HL-60 (cell line): ENCODE measurements at regions not wholly inside any gene's neighbourhood (a gene's known extent, or its start where the extent isn't known, plus 50 kb on each side); places are given as distances from the start of the nearest gene placed in this dataset.

Experiments
- DNase-seq, 2 experiments: peaks; one replicate each; pipeline ENCODE4 v3.0.0-alpha.2; 2010 to 2020; ENCODE audit warnings: low read depth in 1 of 2, low spot score in 1 of 2
- H3K27ac ChIP-seq: fragments of 250-450 bp; sonication (Bioruptor Pico); replicated peaks from 2 replicates; pipeline ENCODE4 v1.5.1; 2020; ENCODE audit warnings: mild to moderate bottlenecking, moderate library complexity
- H3K27me3 ChIP-seq: fragments of 250-450 bp; sonication (Bioruptor Pico); 2 replicates; pipeline ENCODE4 v1.5.1; 2021; ENCODE audit warnings: mild to moderate bottlenecking, moderate library complexity; ENCODE audit not compliant: insufficient read depth, poor library complexity, severe bottlenecking
- H3K4me3 ChIP-seq: replicated peaks from 2 replicates; pipeline ENCODE4 v1.5.1; 2011; ENCODE audit warnings: mild to moderate bottlenecking, control low read depth, low read length; ENCODE audit not compliant: insufficient read depth
- GABPA ChIP-seq: IDR thresholded peaks from 2 replicates; pipeline ENCODE4 v1.6.1; 2012; ENCODE audit warnings: low read depth
- POLR2AphosphoS5 ChIP-seq: IDR thresholded peaks from 2 replicates; pipeline ENCODE4 v1.6.1; 2012; ENCODE audit warnings: low read depth
- SPI1 ChIP-seq: IDR thresholded peaks from 2 replicates; pipeline ENCODE4 v1.6.1; 2012; ENCODE audit warnings: low read depth, mild to moderate bottlenecking, borderline replicate concordance
- TF ChIP-seq, protein P1 (sequence below): IDR thresholded peaks from one replicate; pipeline ENCODE4 v1.5.1; 2011; ENCODE audit warnings: low read length, control low read depth, inconsistent platforms; ENCODE audit not compliant: insufficient read depth
- TF ChIP-seq, protein P2 (sequence below): IDR thresholded peaks from 2 replicates; pipeline ENCODE4 v1.6.1; 2012; ENCODE audit warnings: low read depth; ENCODE audit not compliant: insufficient replicate concordance

DNA sequence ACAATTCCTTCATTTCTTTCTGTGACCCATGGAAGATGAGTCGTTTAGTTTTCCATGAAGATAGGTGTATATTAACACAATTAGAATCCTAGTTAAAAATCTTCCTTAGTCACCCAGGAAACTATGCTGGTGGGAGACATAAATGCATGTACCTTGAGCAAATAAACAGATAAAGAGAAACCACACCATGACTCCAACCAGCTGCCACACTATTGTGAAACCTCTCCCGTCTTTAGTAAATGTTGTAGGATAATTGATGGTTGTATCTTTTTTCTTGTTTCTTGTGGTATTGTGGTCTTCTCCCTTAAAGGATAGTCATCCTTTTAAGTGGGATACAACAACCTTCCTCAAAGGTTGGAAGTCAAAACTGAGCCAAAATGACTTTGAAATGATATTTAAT is 103.8 kb upstream of the LEF1 start:
- H3K27ac ChIP-seq = no peak overlapping the region
- TF ChIP-seq, protein P1, sequence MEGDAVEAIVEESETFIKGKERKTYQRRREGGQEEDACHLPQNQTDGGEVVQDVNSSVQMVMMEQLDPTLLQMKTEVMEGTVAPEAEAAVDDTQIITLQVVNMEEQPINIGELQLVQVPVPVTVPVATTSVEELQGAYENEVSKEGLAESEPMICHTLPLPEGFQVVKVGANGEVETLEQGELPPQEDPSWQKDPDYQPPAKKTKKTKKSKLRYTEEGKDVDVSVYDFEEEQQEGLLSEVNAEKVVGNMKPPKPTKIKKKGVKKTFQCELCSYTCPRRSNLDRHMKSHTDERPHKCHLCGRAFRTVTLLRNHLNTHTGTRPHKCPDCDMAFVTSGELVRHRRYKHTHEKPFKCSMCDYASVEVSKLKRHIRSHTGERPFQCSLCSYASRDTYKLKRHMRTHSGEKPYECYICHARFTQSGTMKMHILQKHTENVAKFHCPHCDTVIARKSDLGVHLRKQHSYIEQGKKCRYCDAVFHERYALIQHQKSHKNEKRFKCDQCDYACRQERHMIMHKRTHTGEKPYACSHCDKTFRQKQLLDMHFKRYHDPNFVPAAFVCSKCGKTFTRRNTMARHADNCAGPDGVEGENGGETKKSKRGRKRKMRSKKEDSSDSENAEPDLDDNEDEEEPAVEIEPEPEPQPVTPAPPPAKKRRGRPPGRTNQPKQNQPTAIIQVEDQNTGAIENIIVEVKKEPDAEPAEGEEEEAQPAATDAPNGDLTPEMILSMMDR = no peak
- TF ChIP-seq POLR2AphosphoS5 (no peak), GABPA (no peak), SPI1 (no peak)
- TF ChIP-seq, protein P2, sequence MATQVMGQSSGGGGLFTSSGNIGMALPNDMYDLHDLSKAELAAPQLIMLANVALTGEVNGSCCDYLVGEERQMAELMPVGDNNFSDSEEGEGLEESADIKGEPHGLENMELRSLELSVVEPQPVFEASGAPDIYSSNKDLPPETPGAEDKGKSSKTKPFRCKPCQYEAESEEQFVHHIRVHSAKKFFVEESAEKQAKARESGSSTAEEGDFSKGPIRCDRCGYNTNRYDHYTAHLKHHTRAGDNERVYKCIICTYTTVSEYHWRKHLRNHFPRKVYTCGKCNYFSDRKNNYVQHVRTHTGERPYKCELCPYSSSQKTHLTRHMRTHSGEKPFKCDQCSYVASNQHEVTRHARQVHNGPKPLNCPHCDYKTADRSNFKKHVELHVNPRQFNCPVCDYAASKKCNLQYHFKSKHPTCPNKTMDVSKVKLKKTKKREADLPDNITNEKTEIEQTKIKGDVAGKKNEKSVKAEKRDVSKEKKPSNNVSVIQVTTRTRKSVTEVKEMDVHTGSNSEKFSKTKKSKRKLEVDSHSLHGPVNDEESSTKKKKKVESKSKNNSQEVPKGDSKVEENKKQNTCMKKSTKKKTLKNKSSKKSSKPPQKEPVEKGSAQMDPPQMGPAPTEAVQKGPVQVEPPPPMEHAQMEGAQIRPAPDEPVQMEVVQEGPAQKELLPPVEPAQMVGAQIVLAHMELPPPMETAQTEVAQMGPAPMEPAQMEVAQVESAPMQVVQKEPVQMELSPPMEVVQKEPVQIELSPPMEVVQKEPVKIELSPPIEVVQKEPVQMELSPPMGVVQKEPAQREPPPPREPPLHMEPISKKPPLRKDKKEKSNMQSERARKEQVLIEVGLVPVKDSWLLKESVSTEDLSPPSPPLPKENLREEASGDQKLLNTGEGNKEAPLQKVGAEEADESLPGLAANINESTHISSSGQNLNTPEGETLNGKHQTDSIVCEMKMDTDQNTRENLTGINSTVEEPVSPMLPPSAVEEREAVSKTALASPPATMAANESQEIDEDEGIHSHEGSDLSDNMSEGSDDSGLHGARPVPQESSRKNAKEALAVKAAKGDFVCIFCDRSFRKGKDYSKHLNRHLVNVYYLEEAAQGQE = no peak
- no peak overlapping the region for H3K4me3 ChIP-seq
- no peak for DNase-seq
- no peaks in the 10 kb centered on the region for H3K27me3 ChIP-seq

DNA sequence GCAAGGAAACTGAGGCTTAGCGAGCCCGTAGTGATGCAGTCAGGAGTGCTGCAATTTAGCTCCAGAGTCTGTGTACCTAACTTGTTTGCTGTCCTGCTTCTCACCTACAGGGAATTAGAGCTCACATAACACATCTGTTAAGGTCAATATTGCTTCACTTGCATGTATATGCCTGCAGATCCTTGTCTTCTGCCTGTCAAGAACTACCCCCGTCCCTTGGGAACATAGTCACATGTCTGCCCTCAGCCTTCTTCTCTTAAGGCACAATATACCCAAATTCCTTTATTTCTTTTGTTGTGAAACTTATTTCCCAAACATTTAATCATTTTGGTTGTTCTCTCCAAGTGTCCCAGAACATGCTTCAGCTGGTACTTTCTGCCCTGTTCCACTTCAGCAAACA is 103.3 kb upstream of the LEF1 start:
- no peak overlapping the region for H3K27ac ChIP-seq
- H3K4me3 ChIP-seq = no peak overlapping the region
- no peak for DNase-seq
- H3K27me3 ChIP-seq = no peaks in the 10 kb centered on the region
- TF ChIP-seq POLR2AphosphoS5 = no peak
- no peak for TF ChIP-seq SPI1
- TF ChIP-seq GABPA = no peak
- TF ChIP-seq, protein P2 = no peak
- TF ChIP-seq, protein P1 = no peak

DNA sequence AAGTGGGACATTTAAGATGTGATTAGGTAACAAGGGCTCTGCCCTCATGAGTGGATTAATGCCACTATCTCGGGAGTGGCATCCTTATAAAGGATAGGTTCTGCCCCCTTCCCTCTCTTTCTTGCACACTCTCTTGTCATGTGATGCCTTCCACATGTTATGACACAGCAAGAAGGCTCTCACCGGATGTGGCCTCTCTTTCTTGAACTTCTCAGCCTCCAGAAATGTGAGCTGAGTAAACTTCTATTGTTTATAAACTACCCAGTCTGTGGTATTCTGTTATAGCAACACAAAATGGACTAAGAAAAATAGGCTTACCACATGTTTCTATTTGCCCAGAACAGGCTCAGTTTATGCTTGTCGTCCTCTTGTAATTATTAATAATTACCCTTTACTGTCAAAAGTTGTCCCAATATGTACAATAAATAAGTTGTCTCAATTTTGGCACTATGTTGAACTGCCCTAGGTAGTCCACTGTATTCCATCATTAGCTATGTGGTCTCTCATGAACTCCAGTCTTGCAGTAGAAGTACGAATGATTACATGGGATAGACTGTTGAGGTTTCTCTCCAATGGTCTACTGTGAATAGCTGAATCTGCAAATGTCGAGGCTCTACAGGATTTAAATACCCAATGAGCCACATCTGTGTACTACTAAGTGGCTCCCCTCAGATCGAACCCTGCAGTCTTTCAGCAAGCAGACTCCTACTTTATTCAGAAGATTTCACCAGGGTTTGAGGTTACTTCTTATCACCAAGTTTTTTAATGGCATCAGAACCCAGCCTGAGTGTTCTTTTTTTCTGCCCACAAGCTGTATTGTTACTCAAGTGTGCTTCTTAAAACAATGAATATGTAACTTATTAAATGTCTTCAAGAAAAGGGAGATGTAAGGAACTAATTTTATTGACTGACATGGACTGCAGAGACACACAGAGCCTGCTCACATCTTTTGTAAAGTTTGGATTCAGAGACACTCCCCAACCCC is 102.0 kb upstream of the LEF1 start:
- TF ChIP-seq SPI1 = no peak
- no peak for TF ChIP-seq GABPA
- TF ChIP-seq, protein P1 = no peak
- Histone ChIP-seq H3K27me3 (no peaks in the 10 kb centered on the region), H3K4me3 (no peak overlapping the region), H3K27ac (no peak overlapping the region)
- DNase-seq = no peak
